Suprapubic skin (tissue), 4 donors: ENCODE measurements at regions not wholly inside any gene's neighbourhood (a gene's known extent, or its start where the extent isn't known, plus 50 kb on each side); places are given as distances from the start of the nearest gene placed in this dataset.

Experiments used
- DNase-seq, 2 donors: peaks; one replicate each; pipeline ENCODE4 v3.0.0-alpha.2; 2019; ENCODE audit warnings: low spot score in 2 of 2
- H3K27ac ChIP-seq: fragments of 200-600 bp; sonication (generic); one replicate; pipeline ENCODE4 v1.5.1; 2019
- H3K27me3 ChIP-seq: fragments of 200-600 bp; sonication (generic); one replicate; pipeline ENCODE4 v1.5.1; 2019
- H3K36me3 ChIP-seq: fragments of 200-600 bp; sonication (generic); one replicate; pipeline ENCODE4 v1.5.1; 2019
- H3K4me1 ChIP-seq: fragments of 200-600 bp; sonication (generic); one replicate; pipeline ENCODE4 v1.5.1; 2019
- H3K4me3 ChIP-seq: fragments of 200-600 bp; sonication (generic); one replicate; pipeline ENCODE4 v1.5.1; 2019; ENCODE audit warnings: mild to moderate bottlenecking
- H3K9me3 ChIP-seq: fragments of 200-600 bp; sonication (generic); one replicate; pipeline ENCODE4 v1.5.1; 2019
- CTCF ChIP-seq, 2 donors: fragments of 200-600 bp in 1 of 2; fragments of 450-650 bp in 1 of 2; sonication (generic) in 1 of 2; IDR thresholded peaks; one replicate each; pipeline ENCODE4 v1.5.1; 2016 to 2019; ENCODE audit warnings: antibody characterized with exemption in 2 of 2, mild to moderate bottlenecking in 1 of 2, moderate library complexity in 1 of 2
- EP300 ChIP-seq: sonication (generic); formaldehyde crosslinking; IDR thresholded peaks from one replicate; pipeline ENCODE4 v1.6.1; 2017; ENCODE audit warnings: antibody characterized with exemption
- POLR2A ChIP-seq, 2 donors: fragments of 450-650 bp; IDR thresholded peaks; one replicate each; pipeline ENCODE4 v1.6.1; 2017; ENCODE audit warnings: antibody characterized with exemption in 2 of 2, mild to moderate bottlenecking in 2 of 2, moderate library complexity in 2 of 2
- POLR2AphosphoS5 ChIP-seq, 3 donors: sonication (generic); formaldehyde crosslinking; IDR thresholded peaks; one replicate each; pipeline ENCODE4 v1.6.1; 2017; ENCODE audit warnings: antibody characterized with exemption in 3 of 3
- WGBS: methylation state at CpG from one replicate; pipeline ENCODE4 v1.1.5; 2018; 5-methylcytosine and 5-hydroxymethylcytosine counted together

GRCh38 chr2:19775315-19775714, 126.5 kb downstream of the TTC32 start:
- H3K27ac ChIP-seq, result no peak overlapping the region
- no peak overlapping the region for H3K4me3 ChIP-seq
- H3K27me3 ChIP-seq, result peaks cover 9% of the 10 kb centered on the region
- WGBS, result 68% methylated on average over 5 of the region's 5 CpGs
- no peaks in the 10 kb centered on the region for H3K4me1 ChIP-seq
- DNase-seq, result no peak
- no peaks in the 10 kb centered on the region for H3K9me3 ChIP-seq
- no peak for TF ChIP-seq EP300
- TF ChIP-seq POLR2A (IDR thresholded peaks at IDR 0.05), result no peak
- no peak for TF ChIP-seq POLR2AphosphoS5 (IDR thresholded peaks at IDR 0.05)
- no peak for TF ChIP-seq CTCF (IDR thresholded peaks at IDR 0.05)
- no peaks in the 10 kb centered on the region for H3K36me3 ChIP-seq

GRCh38 chr2:19774805-19775176, 127.0 kb downstream of the TTC32 start:
- no peaks in the 10 kb centered on the region for H3K4me1 ChIP-seq
- TF ChIP-seq POLR2AphosphoS5 (IDR thresholded peaks at IDR 0.05) (no peak), EP300 (no peak), POLR2A (IDR thresholded peaks at IDR 0.05) (no peak), CTCF (IDR thresholded peaks at IDR 0.05) (no peak)
- H3K36me3 ChIP-seq, result no peaks in the 10 kb centered on the region
- no peak overlapping the region for H3K4me3 ChIP-seq
- H3K9me3 ChIP-seq, result no peaks in the 10 kb centered on the region
- 76% methylated on average over 3 of the region's 3 CpGs for WGBS
- peaks cover 9% of the 10 kb centered on the region for H3K27me3 ChIP-seq
- H3K27ac ChIP-seq, result no peak overlapping the region
- DNase-seq, result no peak

GRCh38 chr2:19772981-19773380, 128.8 kb downstream of the TTC32 start:
- H3K27me3 ChIP-seq, result peaks cover 6% of the 10 kb centered on the region
- TF ChIP-seq POLR2A (IDR thresholded peaks at IDR 0.05), result no peak
- TF ChIP-seq CTCF (IDR thresholded peaks at IDR 0.05), result no peak
- TF ChIP-seq EP300, result no peak
- TF ChIP-seq POLR2AphosphoS5 (IDR thresholded peaks at IDR 0.05), result no peak
- H3K9me3 ChIP-seq, result no peaks in the 10 kb centered on the region
- 85% methylated on average over 4 of the region's 4 CpGs for WGBS
- no peak for DNase-seq
- H3K36me3 ChIP-seq, result no peaks in the 10 kb centered on the region
- no peak overlapping the region for H3K27ac ChIP-seq
- H3K4me1 ChIP-seq, result no peaks in the 10 kb centered on the region
- H3K4me3 ChIP-seq, result no peak overlapping the region

GRCh38 chr2:19769513-19769912, 132.3 kb downstream of the TTC32 start:
- Histone ChIP-seq H3K9me3 (no peaks in the 10 kb centered on the region), H3K36me3 (no peaks in the 10 kb centered on the region), H3K4me3 (no peak overlapping the region), H3K4me1 (no peaks in the 10 kb centered on the region), H3K27ac (no peak overlapping the region), H3K27me3 (no peaks in the 10 kb centered on the region)
- no peak for TF ChIP-seq POLR2AphosphoS5 (IDR thresholded peaks at IDR 0.05)
- no peak for TF ChIP-seq POLR2A (IDR thresholded peaks at IDR 0.05)
- DNase-seq, result no peak

GRCh38 chr2:19767899-19768298, 133.9 kb downstream of the TTC32 start:
- no peaks in the 10 kb centered on the region for H3K9me3 ChIP-seq
- no peak overlapping the region for H3K4me3 ChIP-seq
- H3K27me3 ChIP-seq, result no peaks in the 10 kb centered on the region
- DNase-seq, result no peak
- TF ChIP-seq POLR2AphosphoS5 (IDR thresholded peaks at IDR 0.05) (no peak), EP300 (no peak), POLR2A (IDR thresholded peaks at IDR 0.05) (no peak), CTCF (IDR thresholded peaks at IDR 0.05) (no peak)
- no peak overlapping the region for H3K27ac ChIP-seq
- WGBS, result 33% methylated on average over 1 of the region's 1 CpG
- H3K4me1 ChIP-seq, result no peaks in the 10 kb centered on the region
- no peaks in the 10 kb centered on the region for H3K36me3 ChIP-seq

GRCh38 chr2:19764998-19765397, 136.8 kb downstream of the TTC32 start:
- no peaks in the 10 kb centered on the region for H3K27me3 ChIP-seq
- H3K4me1 ChIP-seq, result no peaks in the 10 kb centered on the region
- 88% methylated on average over 6 of the region's 6 CpGs for WGBS
- no peak for DNase-seq
- H3K27ac ChIP-seq, result no peak overlapping the region
- H3K4me3 ChIP-seq, result no peak overlapping the region
- no peaks in the 10 kb centered on the region for H3K36me3 ChIP-seq
- no peaks in the 10 kb centered on the region for H3K9me3 ChIP-seq
- TF ChIP-seq POLR2A (IDR thresholded peaks at IDR 0.05) (no peak), CTCF (IDR thresholded peaks at IDR 0.05) (no peak), EP300 (no peak), POLR2AphosphoS5 (IDR thresholded peaks at IDR 0.05) (no peak)
